Cardiac muscle cell (in vitro differentiated cells and primary cell): ENCODE measurements at regions not wholly inside any gene's neighbourhood (a gene's known extent, or its start where the extent isn't known, plus 50 kb on each side); places are given as distances from the start of the nearest gene placed in this dataset.

Source experiments
- DNase-seq, 2 donors: peaks; one replicate each; pipeline versions ENCODE4 v3.0.0 to v3.0.0-alpha.2; 2010 to 2017; ENCODE audit warnings: low read depth in 1 of 2, low spot score in 1 of 2
- H3K27ac ChIP-seq: fragments of 200-600 bp; sonication (generic); 2 replicates; pipeline ENCODE4 v1.5.1; 2016
- H3K27me3 ChIP-seq: fragments of 200-600 bp; sonication (generic); 2 replicates; pipeline ENCODE4 v1.6.0; 2016; ENCODE audit warnings: control low read depth
- H3K36me3 ChIP-seq: fragments of 200-600 bp; sonication (generic); 2 replicates; pipeline ENCODE4 v1.5.1; 2016; ENCODE audit warnings: control low read depth
- H3K4me1 ChIP-seq: fragments of 200-600 bp; sonication (generic); 2 replicates; pipeline ENCODE4 v1.8.1; 2017; ENCODE audit warnings: low read depth, mild to moderate bottlenecking, mixed run types
- H3K4me3 ChIP-seq: fragments of 200-600 bp; sonication (generic); 2 replicates; pipeline ENCODE4 v1.5.1; 2016; ENCODE audit warnings: mild to moderate bottlenecking
- H3K9me3 ChIP-seq: fragments of 200-600 bp; sonication (generic); 2 replicates; pipeline ENCODE4 v1.5.1; 2017; ENCODE audit warnings: low read depth, mild to moderate bottlenecking, control low read depth
- CTCF ChIP-seq: IDR thresholded peaks from 2 replicates; pipeline ENCODE4 v1.5.1; 2012; ENCODE audit warnings: low read depth, mild to moderate bottlenecking, low read length

- DNase-seq: no peak
- H3K27me3 ChIP-seq: no peaks in the 10 kb centered on the region
- TF ChIP-seq CTCF: no peak
- H3K27ac ChIP-seq: no peak overlapping the region
- no peaks in the 10 kb centered on the region for H3K9me3 ChIP-seq
- H3K36me3 ChIP-seq: no peaks in the 10 kb centered on the region
- no peak overlapping the region for H3K4me3 ChIP-seq
- H3K4me1 ChIP-seq: peaks cover 18% of the 10 kb centered on the region
Observed at GRCh38 chr7:38002689-38003088, 82.2 kb downstream of the EPDR1 start.

DNA sequence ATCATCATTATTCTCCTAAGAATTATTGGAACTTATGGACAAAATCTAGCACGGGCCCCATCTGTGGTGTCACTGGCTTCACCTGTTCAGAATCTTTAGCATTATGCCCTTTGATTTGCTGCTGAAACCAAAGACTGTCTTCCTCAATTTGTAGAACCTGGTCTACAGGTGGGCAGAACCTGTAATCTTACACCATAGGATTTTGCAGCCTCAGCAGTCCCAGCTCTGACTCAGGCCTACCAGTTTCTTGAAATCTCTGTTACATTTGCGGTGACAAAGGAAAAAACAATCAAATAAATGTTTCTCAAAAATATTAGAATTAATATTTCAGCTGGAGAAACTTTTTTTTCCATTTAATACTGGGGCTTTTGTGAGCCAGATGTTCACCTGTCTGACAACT, 86.1 kb downstream of the EPDR1 start:
- peaks cover 10% of the 10 kb centered on the region for H3K4me1 ChIP-seq
- no peaks in the 10 kb centered on the region for H3K9me3 ChIP-seq
- no peaks in the 10 kb centered on the region for H3K36me3 ChIP-seq
- no peak overlapping the region for H3K27ac ChIP-seq
- H3K27me3 ChIP-seq: no peaks in the 10 kb centered on the region
- H3K4me3 ChIP-seq: no peak overlapping the region
- no peak for TF ChIP-seq CTCF
- DNase-seq: no peak

DNA sequence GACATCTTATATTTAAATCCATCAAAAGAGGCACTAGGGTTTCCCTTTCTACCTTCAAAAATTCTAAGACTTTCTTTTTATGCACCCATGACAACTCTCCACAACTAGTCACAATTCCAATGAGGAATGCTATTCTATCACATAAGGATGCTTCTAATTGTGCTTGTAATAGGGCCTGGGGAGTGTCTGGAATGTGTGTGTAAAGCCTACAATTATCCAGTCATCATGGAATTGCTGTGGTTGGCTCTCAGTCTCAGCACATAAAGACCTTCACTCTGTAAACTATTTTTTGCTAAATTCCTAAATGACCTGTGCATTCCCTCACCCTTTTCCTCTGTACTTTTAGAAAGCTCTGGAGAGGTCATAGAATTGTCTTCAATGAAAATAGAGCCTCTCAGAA, 86.7 kb downstream of the EPDR1 start:
- H3K4me3 ChIP-seq: no peak overlapping the region
- no peaks in the 10 kb centered on the region for H3K27me3 ChIP-seq
- H3K4me1 ChIP-seq: peaks cover 9% of the 10 kb centered on the region
- DNase-seq: no peak
- H3K9me3 ChIP-seq: no peaks in the 10 kb centered on the region
- TF ChIP-seq CTCF: no peak
- no peak overlapping the region for H3K27ac ChIP-seq
- H3K36me3 ChIP-seq: no peaks in the 10 kb centered on the region

DNA sequence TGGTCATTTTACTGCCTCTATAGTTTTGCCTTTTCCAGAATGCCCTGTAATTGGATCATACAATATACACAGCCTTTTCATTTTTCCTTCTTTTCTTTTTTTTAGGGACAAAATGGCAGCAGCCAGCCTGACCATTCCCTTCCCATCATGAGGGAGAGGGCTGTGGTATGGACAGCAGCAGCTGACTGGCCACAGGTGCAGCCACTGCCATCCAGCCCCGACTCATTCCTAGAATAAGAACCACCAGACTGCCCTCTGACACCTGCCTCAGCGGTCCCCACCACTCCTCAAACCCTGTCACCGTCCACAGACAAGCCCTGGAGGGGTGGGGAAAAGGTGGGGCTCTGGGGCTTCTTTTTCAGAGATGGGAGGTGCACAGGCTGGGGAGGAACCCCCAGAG, 92.8 kb downstream of the EPDR1 start:
- no peak for TF ChIP-seq CTCF
- Histone ChIP-seq H3K4me1 (no peaks in the 10 kb centered on the region), H3K27ac (no peak overlapping the region), H3K27me3 (no peaks in the 10 kb centered on the region), H3K9me3 (no peaks in the 10 kb centered on the region), H3K36me3 (no peaks in the 10 kb centered on the region), H3K4me3 (no peak overlapping the region)
- no peak for DNase-seq

DNA sequence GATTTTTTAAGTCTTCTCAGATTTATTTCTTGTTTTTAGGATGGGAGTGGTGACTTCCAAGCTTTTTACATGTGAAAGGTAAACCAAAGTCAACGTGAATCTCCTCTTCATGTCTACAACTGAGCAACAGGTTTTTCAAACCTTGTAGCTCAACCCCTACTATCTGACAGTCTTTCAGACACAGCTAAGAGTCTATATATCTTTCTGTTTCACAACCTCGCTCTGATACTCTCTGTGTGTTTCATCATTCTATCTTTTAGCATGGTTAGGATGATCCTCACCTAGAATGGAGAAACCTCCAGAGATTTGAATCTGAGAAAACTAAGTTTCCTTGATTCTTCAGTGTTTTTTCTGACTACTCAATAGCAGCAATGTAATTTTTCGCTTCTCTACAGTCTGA, 96.1 kb downstream of the EPDR1 start:
- no peak for DNase-seq
- TF ChIP-seq CTCF: no peak
- no peak overlapping the region for H3K27ac ChIP-seq
- no peaks in the 10 kb centered on the region for H3K4me1 ChIP-seq
- no peaks in the 10 kb centered on the region for H3K9me3 ChIP-seq
- no peaks in the 10 kb centered on the region for H3K27me3 ChIP-seq
- no peak overlapping the region for H3K4me3 ChIP-seq
- no peaks in the 10 kb centered on the region for H3K36me3 ChIP-seq

GRCh38 chr7:38017320-38017719, 96.9 kb downstream of the EPDR1 start:
- Histone ChIP-seq H3K4me1 (no peaks in the 10 kb centered on the region), H3K36me3 (no peaks in the 10 kb centered on the region), H3K27me3 (no peaks in the 10 kb centered on the region), H3K4me3 (no peak overlapping the region), H3K27ac (no peak overlapping the region), H3K9me3 (no peaks in the 10 kb centered on the region)
- no peak for DNase-seq
- no peak for TF ChIP-seq CTCF
